A673 (cell line): ENCODE measurements at regions not wholly inside any gene's neighbourhood (a gene's known extent, or its start where the extent isn't known, plus 50 kb on each side); places are given as distances from the start of the nearest gene placed in this dataset.

Source experiments
- BruUV-seq: library from RNA; stranded (reverse); fragments of 400-500 nt; replicated peaks from 2 replicates; lab custom pipeline; 2021; lab: Mats Ljungman, UMichigan
- CTCF ChIA-PET: fragments of 300-600 bp; sonication (Branson Sonifier 250); formaldehyde crosslinking; loops from one replicate; lab custom pipeline; 2022; ENCODE audit warnings: antibody characterized with exemption; lab: Charles Lee
- POLR2A ChIA-PET: fragments of 300-600 bp; sonication (Branson Sonifier 250); formaldehyde crosslinking; loops from one replicate; lab custom pipeline; 2022; ENCODE audit warnings: antibody characterized with exemption; ENCODE audit not compliant: low non-redundant PET; lab: Charles Lee
- DNase-seq: peaks from one replicate; pipeline ENCODE4 v3.0.0-alpha.2; 2015; ENCODE audit warnings: low spot score
- H3K27ac ChIP-seq: fragments of 200-600 bp; sonication (generic); 2 replicates; pipeline ENCODE4 v1.5.1; 2016; ENCODE audit warnings: mixed run types, low read depth, mild to moderate bottlenecking, mixed read lengths, antibody characterized with exemption, low read length; ENCODE audit not compliant: poor library complexity, severe bottlenecking
- H3K27me3 ChIP-seq: fragments of 200-600 bp; sonication (generic); replicated peaks from 2 replicates; pipeline ENCODE4 v1.6.1; 2017; ENCODE audit warnings: mixed run types, low read depth, mild to moderate bottlenecking, mixed read lengths, antibody characterized with exemption, low read length; ENCODE audit not compliant: insufficient read depth, poor library complexity
- H3K36me3 ChIP-seq: fragments of 200-600 bp; sonication (generic); 2 replicates; pipeline ENCODE4 v1.6.1; 2016; ENCODE audit warnings: mixed run types, mild to moderate bottlenecking, mixed read lengths, antibody characterized with exemption, low read length; ENCODE audit not compliant: insufficient read depth, poor library complexity, severe bottlenecking
- H3K4me1 ChIP-seq: fragments of 200-600 bp; sonication (generic); 2 replicates; pipeline ENCODE4 v1.6.1; 2017; ENCODE audit warnings: mixed run types, mild to moderate bottlenecking, mixed read lengths, antibody characterized with exemption, low read length; ENCODE audit not compliant: insufficient read depth, poor library complexity, severe bottlenecking
- H3K4me3 ChIP-seq: fragments of 200-600 bp; sonication (generic); 2 replicates; pipeline ENCODE4 v1.5.1; 2016; ENCODE audit warnings: low read depth, mixed run types, mild to moderate bottlenecking, mixed read lengths, low read length; ENCODE audit not compliant: poor library complexity, severe bottlenecking
- H3K9me3 ChIP-seq: fragments of 200-600 bp; sonication (generic); 2 replicates; pipeline ENCODE4 v1.6.1; 2016; ENCODE audit warnings: mixed run types, low read depth, mild to moderate bottlenecking, mixed read lengths, antibody characterized with exemption, low read length; ENCODE audit not compliant: poor library complexity, severe bottlenecking
- CTCF ChIP-seq: fragments of 300-800, 200-600 bp; sonication (generic); conservative IDR thresholded peaks from 2 replicates; pipeline ENCODE4 v1.5.1; 2017; ENCODE audit warnings: low read depth, mild to moderate bottlenecking, antibody characterized with exemption, low read length, moderate library complexity, mixed read lengths
- EZH2 ChIP-seq: fragments of 200-600 bp; sonication (generic); IDR thresholded peaks from 2 replicates; pipeline ENCODE4 v1.6.1; 2017; ENCODE audit warnings: borderline replicate concordance, low read depth, mild to moderate bottlenecking, mixed read lengths, antibody characterized with exemption, low read length; ENCODE audit not compliant: poor library complexity, severe bottlenecking
- intact Hi-C: fragments of 100-400 bp; cut with micrococcal nuclease; formaldehyde crosslinking; loops from one replicate; pipeline ENCODE4 v1.10.0; 2022; ENCODE audit not compliant: unreplicated experiment

GRCh38 chr5:164153469-164154172 is 648.2 kb downstream of the MAT2B start:
- intact Hi-C loops, result no loop called here
- H3K27ac ChIP-seq, result no peak overlapping the region
- no peaks in the 10 kb centered on the region for H3K9me3 ChIP-seq
- TF ChIP-seq CTCF, result no peak
- no peak for TF ChIP-seq EZH2
- no peaks in the 10 kb centered on the region for H3K27me3 ChIP-seq
- ChIA-PET POLR2A (no interaction called here), CTCF (no interaction called here)
- H3K4me1 ChIP-seq, result no peaks in the 10 kb centered on the region
- no TSS peak for BruUV-seq
- no peak overlapping the region for H3K4me3 ChIP-seq
- no peak for DNase-seq
- H3K36me3 ChIP-seq, result no peaks in the 10 kb centered on the region

GRCh38 chr5:164170814-164171213 is 665.4 kb downstream of the MAT2B start:
- Histone ChIP-seq H3K27ac (no peak overlapping the region), H3K4me3 (no peak overlapping the region), H3K27me3 (peaks cover 3% of the 10 kb centered on the region), H3K36me3 (no peaks in the 10 kb centered on the region), H3K9me3 (no peaks in the 10 kb centered on the region), H3K4me1 (no peaks in the 10 kb centered on the region)
- CTCF ChIA-PET, result no interaction called here
- POLR2A ChIA-PET, result no interaction called here
- intact Hi-C loops, result no loop called here
- no peak for TF ChIP-seq CTCF
- no peak for TF ChIP-seq EZH2
- no peak for DNase-seq
- no TSS peak for BruUV-seq

DNA sequence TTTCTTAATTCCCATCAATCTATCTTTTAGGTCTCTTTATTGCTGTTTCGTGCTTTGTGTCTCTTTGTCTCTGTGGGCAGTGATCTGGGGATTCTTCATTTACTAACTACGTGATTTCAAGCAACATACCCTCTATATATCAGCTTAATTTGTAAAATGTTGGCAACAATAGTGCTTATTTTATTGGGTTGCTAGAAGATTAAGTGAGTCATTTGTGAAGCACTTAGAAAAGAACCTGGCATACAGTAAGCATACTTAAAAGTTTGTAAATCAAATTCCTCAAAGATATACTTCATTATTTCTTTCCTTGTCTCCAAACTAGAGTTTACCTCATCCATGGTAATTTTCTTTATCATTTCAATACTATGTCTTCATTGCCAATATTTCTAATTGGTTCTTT is 669.7 kb downstream of the MAT2B start:
- H3K36me3 ChIP-seq, result no peaks in the 10 kb centered on the region
- no TSS peak for BruUV-seq
- intact Hi-C loops, result no loop called here
- DNase-seq, result no peak
- ChIA-PET CTCF (no interaction called here), POLR2A (no interaction called here)
- TF ChIP-seq EZH2, result no peak
- TF ChIP-seq CTCF, result no peak
- H3K4me1 ChIP-seq, result no peaks in the 10 kb centered on the region
- H3K4me3 ChIP-seq, result no peak overlapping the region
- H3K9me3 ChIP-seq, result no peaks in the 10 kb centered on the region
- peaks cover 3% of the 10 kb centered on the region for H3K27me3 ChIP-seq
- H3K27ac ChIP-seq, result no peak overlapping the region
